GM23338 (cell line): ENCODE measurements at regions not wholly inside any gene's neighbourhood (a gene's known extent, or its start where the extent isn't known, plus 50 kb on each side); places are given as distances from the start of the nearest gene placed in this dataset.

Experiments used
- ATAC-seq: fragments of 200-7000 bp; cut with Tn5 transposase; 3 replicates; pipeline ENCODE4 v1.9.1; 2020
- DNase-seq: peaks from one replicate; pipeline ENCODE4 v3.0.0-alpha.2; 2015; ENCODE audit warnings: low spot score
- H2AFZ ChIP-seq: fragments of 200-600 bp; sonication (generic); 2 replicates; pipeline ENCODE4 v1.8.0; 2016; ENCODE audit warnings: antibody characterized with exemption, mild to moderate bottlenecking, moderate library complexity
- H3F3A ChIP-seq: fragments of 200-600 bp; sonication (generic); replicated peaks from 2 replicates; pipeline ENCODE4 v1.8.0; 2017; ENCODE audit warnings: antibody characterized with exemption, mixed run types, low read depth
- H3K27ac ChIP-seq: fragments of 200-600 bp; sonication (generic); 2 replicates; pipeline ENCODE4 v1.6.1; 2016; ENCODE audit warnings: low read depth
- H3K27me3 ChIP-seq: fragments of 200-600 bp; sonication (generic); 2 replicates; pipeline ENCODE4 v1.8.0; 2016; ENCODE audit warnings: mild to moderate bottlenecking, mixed run types, moderate library complexity; ENCODE audit not compliant: insufficient read depth
- H3K36me3 ChIP-seq: fragments of 200-600 bp; sonication (generic); 2 replicates; pipeline ENCODE4 v1.8.0; 2016; ENCODE audit warnings: mild to moderate bottlenecking; ENCODE audit not compliant: insufficient read depth
- H3K4me1 ChIP-seq: fragments of 200-600 bp; sonication (generic); 2 replicates; pipeline ENCODE4 v1.8.0; 2016; ENCODE audit warnings: mild to moderate bottlenecking, moderate library complexity; ENCODE audit not compliant: insufficient read depth
- H3K4me2 ChIP-seq: fragments of 200-600 bp; sonication (generic); 2 replicates; pipeline ENCODE4 v1.7.1; 2017; ENCODE audit warnings: mixed run types
- H3K4me3 ChIP-seq: fragments of 200-600 bp; sonication (generic); 2 replicates; pipeline ENCODE4 v1.6.1; 2016; ENCODE audit warnings: mixed run types
- H3K79me2 ChIP-seq: fragments of 200-600 bp; sonication (generic); replicated peaks from 2 replicates; pipeline ENCODE4 v1.8.0; 2017; ENCODE audit warnings: mild to moderate bottlenecking; ENCODE audit not compliant: insufficient read depth
- H3K9me2 ChIP-seq: fragments of 200-600 bp; sonication (generic); 2 replicates; pipeline ENCODE4 v1.8.0; 2017; ENCODE audit not compliant: insufficient read depth
- H4K20me1 ChIP-seq: fragments of 200-600 bp; sonication (generic); replicated peaks from 2 replicates; pipeline ENCODE4 v1.8.0; 2017; ENCODE audit warnings: mild to moderate bottlenecking; ENCODE audit not compliant: insufficient read depth
- H3K27ac Mint-ChIP-seq: 2 replicates; pipeline ENCODE4 v1.8.0; 2020; ENCODE audit warnings: inconsistent platforms, mild to moderate bottlenecking, moderate library complexity, mixed read lengths
- H3K27me3 Mint-ChIP-seq: 3 replicates; pipeline ENCODE4 v1.8.0; 2022; ENCODE audit warnings: low read depth, mild to moderate bottlenecking, moderate library complexity, mixed read lengths, inconsistent platforms; ENCODE audit not compliant: insufficient read depth, poor library complexity
- H3K36me3 Mint-ChIP-seq: 3 replicates; pipeline ENCODE4 v1.8.0; 2021; ENCODE audit warnings: low read depth, mild to moderate bottlenecking, inconsistent platforms, moderate library complexity, mixed read lengths
- H3K4me1 Mint-ChIP-seq: 3 replicates; pipeline ENCODE4 v1.8.0; 2020; ENCODE audit warnings: mild to moderate bottlenecking, inconsistent platforms, mixed read lengths
- H3K4me3 Mint-ChIP-seq: 3 replicates; pipeline ENCODE4 v1.8.0; 2021; ENCODE audit warnings: moderate library complexity, mild to moderate bottlenecking, inconsistent platforms, mixed read lengths
- H3K9me3 Mint-ChIP-seq: 3 replicates; pipeline ENCODE4 v1.8.0; 2020; ENCODE audit warnings: moderate library complexity, mild to moderate bottlenecking, inconsistent platforms, mixed read lengths
- CREB1 ChIP-seq: fragments of 250-450 bp; sonication (Bioruptor Pico); IDR thresholded peaks from 2 replicates; pipeline ENCODE4 v1.5.0; 2020; ENCODE audit warnings: low read depth, mild to moderate bottlenecking, moderate library complexity
- CTCF ChIP-seq, 2 experiments: fragments of 200-600 bp in 1 of 2; sonication (generic) in 1 of 2; conservative IDR thresholded peaks; 2 replicates each; pipeline versions ENCODE4 v1.5.1 to v1.6.1; 2016 to 2017; ENCODE audit warnings: antibody characterized with exemption in 2 of 2, low read depth in 2 of 2, mild to moderate bottlenecking in 2 of 2, moderate library complexity in 1 of 2
- ETS1 ChIP-seq: IDR thresholded peaks from 2 replicates; pipeline ENCODE4 v1.6.1; 2016; ENCODE audit warnings: antibody characterized with exemption
- EZH2 ChIP-seq: fragments of 200-600 bp; sonication (generic); IDR thresholded peaks from one replicate; pipeline ENCODE4 v1.8.0; 2017; ENCODE audit warnings: antibody characterized with exemption, mild to moderate bottlenecking, low read depth; ENCODE audit not compliant: unreplicated experiment
- EZH2phosphoT487 ChIP-seq: fragments of 200-600 bp; sonication (generic); IDR thresholded peaks from one replicate; pipeline ENCODE4 v1.8.1; 2018; ENCODE audit warnings: antibody characterized with exemption; ENCODE audit not compliant: unreplicated experiment
- JUNB ChIP-seq: IDR thresholded peaks from one replicate; pipeline ENCODE4 v1.6.1; 2016; ENCODE audit warnings: antibody characterized with exemption; ENCODE audit not compliant: unreplicated experiment
- NANOG ChIP-seq: IDR thresholded peaks from 2 replicates; pipeline ENCODE4 v1.6.1; 2016; ENCODE audit warnings: antibody characterized with exemption, borderline replicate concordance
- POLR2AphosphoS5 ChIP-seq: IDR thresholded peaks from 2 replicates; pipeline ENCODE4 v1.6.1; 2016; ENCODE audit warnings: antibody characterized with exemption, low read depth
- REST ChIP-seq: IDR thresholded peaks from one replicate; pipeline ENCODE4 v1.6.1; 2018; ENCODE audit warnings: antibody characterized with exemption; ENCODE audit not compliant: unreplicated experiment
- STAT1 ChIP-seq: IDR thresholded peaks from one replicate; pipeline ENCODE4 v1.6.1; 2016; ENCODE audit warnings: antibody characterized with exemption; ENCODE audit not compliant: unreplicated experiment
- ZNF114 ChIP-seq: fragments of 250-450 bp; sonication (Bioruptor Pico); IDR thresholded peaks from 2 replicates; pipeline ENCODE4 v1.5.0; 2020; ENCODE audit warnings: mild to moderate bottlenecking, moderate library complexity
- ZNF331 ChIP-seq: fragments of 250-450 bp; sonication (Bioruptor Pico); IDR thresholded peaks from 2 replicates; pipeline ENCODE4 v1.5.0; 2020; ENCODE audit warnings: low read depth, mild to moderate bottlenecking, moderate library complexity
- ZNF462 ChIP-seq: fragments of 250-450 bp; sonication (Bioruptor Pico); IDR thresholded peaks from 2 replicates; pipeline ENCODE4 v1.5.0; 2020; ENCODE audit warnings: mild to moderate bottlenecking, moderate library complexity

- Histone ChIP-seq H3K4me2 (no peak overlapping the region), H3K9me2 (no peaks in the 10 kb centered on the region), H2AFZ (no peak overlapping the region), H3K79me2 (no peaks in the 10 kb centered on the region), H3K36me3 (no peaks in the 10 kb centered on the region), H3K4me1 (no peaks in the 10 kb centered on the region), H4K20me1 (no peaks in the 10 kb centered on the region), H3K4me3 (no peak overlapping the region), H3K27ac (no peak overlapping the region), H3K27me3 (no peaks in the 10 kb centered on the region), H3F3A (no peaks in the 10 kb centered on the region)
- DNase-seq, result no peak
- no peak overlapping the region for H3K27ac Mint-ChIP-seq
- no peak overlapping the region for H3K4me3 Mint-ChIP-seq
- TF ChIP-seq NANOG, result no peak
- TF ChIP-seq ZNF114 (CRISPR knock-in tag), result no peak
- TF ChIP-seq JUNB, result no peak
- TF ChIP-seq CTCF (conservative IDR thresholded peaks at IDR 0.05; ENCODE audit: low read depth in 2 of 2), result no peak
- TF ChIP-seq CREB1 (CRISPR knock-in tag), result no peak
- no peak for TF ChIP-seq ETS1
- no peak for TF ChIP-seq REST
- TF ChIP-seq STAT1, result no peak
- no peak for TF ChIP-seq EZH2phosphoT487
- TF ChIP-seq ZNF462 (CRISPR knock-in tag), result no peak
- no peak for TF ChIP-seq POLR2AphosphoS5
- no peak for TF ChIP-seq EZH2
- TF ChIP-seq ZNF331 (CRISPR knock-in tag), result no peak
- peaks cover 3% of the 10 kb centered on the region; the same call in 2 of the 3 replicates for H3K4me1 Mint-ChIP-seq
- ATAC-seq, result no peak
- H3K27me3 Mint-ChIP-seq, result no peaks in the 10 kb centered on the region
- no peaks in the 10 kb centered on the region for H3K36me3 Mint-ChIP-seq
- H3K9me3 Mint-ChIP-seq, result no peaks in the 10 kb centered on the region
Observed at GRCh38 chr1:192873836-192874235, 65.0 kb downstream of the RGS2 start.
